CD4-positive, alpha-beta memory T cell (primary cell): ENCODE measurements at regions not wholly inside any gene's neighbourhood (a gene's known extent, or its start where the extent isn't known, plus 50 kb on each side); places are given as distances from the start of the nearest gene placed in this dataset.

Experiments used
- CTCF ChIA-PET: fragments of 350-600 bp; sonication (Branson Sonifier 250); formaldehyde crosslinking; loops from one replicate; lab custom pipeline; 2021; ENCODE audit warnings: inconsistent platforms; ENCODE audit not compliant: partially characterized antibody; lab: Charles Lee
- POLR2A ChIA-PET: fragments of 350-600 bp; sonication (Branson Sonifier 250); formaldehyde crosslinking; loops from one replicate; lab custom pipeline; 2021; ENCODE audit not compliant: partially characterized antibody; lab: Charles Lee
- DNase-seq, 5 donors: peaks; one replicate each; pipeline versions ENCODE4 v3.0.0 to v3.0.0-alpha.2; 2020 to 2022; ENCODE audit warnings: mixed read lengths in 1 of 5
- H3K27ac ChIP-seq: one replicate; pipeline ENCODE4 v1.7.0; 2013; ENCODE audit warnings: low read depth, low read length
- H3K27me3 ChIP-seq: 2 replicates; pipeline ENCODE4 v1.7.0; 2013; ENCODE audit warnings: mild to moderate bottlenecking, low read length, moderate library complexity; ENCODE audit not compliant: insufficient read depth
- H3K36me3 ChIP-seq: 2 replicates; pipeline ENCODE4 v1.7.0; 2013; ENCODE audit warnings: mild to moderate bottlenecking, low read length, moderate library complexity; ENCODE audit not compliant: insufficient read depth
- H3K4me1 ChIP-seq: 2 replicates; pipeline ENCODE4 v1.7.0; 2013; ENCODE audit warnings: mild to moderate bottlenecking, low read length, moderate library complexity; ENCODE audit not compliant: insufficient read depth
- H3K4me3 ChIP-seq, 2 donors: one replicate each; pipeline ENCODE4 v1.7.0; 2013; ENCODE audit warnings: low read length in 2 of 2, mild to moderate bottlenecking in 1 of 2
- H3K9me3 ChIP-seq, 2 donors: one replicate each; pipeline ENCODE4 v1.7.0; 2013; ENCODE audit warnings: low read length in 2 of 2, control low read depth in 1 of 2; ENCODE audit not compliant: control insufficient read depth in 1 of 2
- H3K27ac Mint-ChIP-seq, 7 donors: one replicate each; pipeline ENCODE4 v1.8.0; 2020 to 2021; ENCODE audit warnings: mixed read lengths in 7 of 7, mild to moderate bottlenecking in 6 of 7, inconsistent platforms in 3 of 7, moderate library complexity in 3 of 7
- H3K27me3 Mint-ChIP-seq, 2 donors: one replicate each; pipeline ENCODE4 v1.8.0; 2020 to 2021; ENCODE audit warnings: mixed read lengths in 2 of 2
- H3K36me3 Mint-ChIP-seq, 2 donors: one replicate each; pipeline ENCODE4 v1.8.0; 2020 to 2021; ENCODE audit warnings: mixed read lengths in 2 of 2, inconsistent platforms in 1 of 2, mild to moderate bottlenecking in 1 of 2
- H3K4me1 Mint-ChIP-seq, 4 donors: one replicate each; pipeline ENCODE4 v1.8.0; 2020 to 2021; ENCODE audit warnings: mixed read lengths in 4 of 4, mild to moderate bottlenecking in 1 of 4
- H3K4me3 Mint-ChIP-seq, 8 donors: one replicate each; pipeline ENCODE4 v1.8.0; 2020 to 2021; ENCODE audit warnings: mixed read lengths in 8 of 8, mild to moderate bottlenecking in 7 of 8, moderate library complexity in 6 of 8, inconsistent platforms in 3 of 8
- H3K9me3 Mint-ChIP-seq, 8 donors: one replicate each; pipeline ENCODE4 v1.8.0; 2020 to 2021; ENCODE audit warnings: mixed read lengths in 8 of 8, mild to moderate bottlenecking in 5 of 8, inconsistent platforms in 3 of 8, moderate library complexity in 1 of 8
- intact Hi-C: fragments of 100-400 bp; cut with micrococcal nuclease; formaldehyde crosslinking; loops from one replicate; pipeline ENCODE4 v1.15.1; 2023

- Histone ChIP-seq H3K27me3 (no peaks in the 10 kb centered on the region), H3K4me3 (no peak overlapping the region), H3K4me1 (no peaks in the 10 kb centered on the region), H3K27ac (no peak overlapping the region), H3K36me3 (no peaks in the 10 kb centered on the region), H3K9me3 (no peaks in the 10 kb centered on the region)
- Mint-ChIP-seq H3K36me3 (peaks cover 0 to 5% of the 10 kb centered on the region in 2 donors), H3K4me3 (no peak overlapping the region), H3K4me1 (no peaks in the 10 kb centered on the region), H3K27ac (no peak overlapping the region), H3K27me3 (no peaks in the 10 kb centered on the region), H3K9me3 (peaks cover 0 to 13% (median 6%) of the 10 kb centered on the region in 8 donors)
- POLR2A ChIA-PET, result no interaction called here
- CTCF ChIA-PET, result no interaction called here
- DNase-seq, result no peak
- intact Hi-C loops, result no loop called here
Observed at GRCh38 chr3:59267021-59267420, 217.2 kb upstream of the CFAP20DC start.

GRCh38 chr3:59266551-59266950 lies 216.7 kb upstream of the CFAP20DC start:
- Mint-ChIP-seq H3K36me3 (peaks cover 0 to 5% of the 10 kb centered on the region in 2 donors), H3K4me1 (no peaks in the 10 kb centered on the region), H3K4me3 (no peak overlapping the region), H3K9me3 (peaks cover 0 to 13% (median 6%) of the 10 kb centered on the region in 8 donors), H3K27ac (no peak overlapping the region), H3K27me3 (no peaks in the 10 kb centered on the region)
- no peak for DNase-seq
- Histone ChIP-seq H3K4me1 (no peaks in the 10 kb centered on the region), H3K4me3 (no peak overlapping the region), H3K27ac (no peak overlapping the region), H3K36me3 (no peaks in the 10 kb centered on the region), H3K9me3 (no peaks in the 10 kb centered on the region), H3K27me3 (no peaks in the 10 kb centered on the region)
- POLR2A ChIA-PET, result no interaction called here
- CTCF ChIA-PET, result no interaction called here
- intact Hi-C loops, result no loop called here

GRCh38 chr3:59265566-59265965 lies 215.7 kb upstream of the CFAP20DC start:
- Mint-ChIP-seq H3K27ac (no peak overlapping the region), H3K27me3 (no peaks in the 10 kb centered on the region), H3K36me3 (peaks cover 0 to 5% of the 10 kb centered on the region in 2 donors), H3K4me1 (no peaks in the 10 kb centered on the region), H3K4me3 (no peak overlapping the region), H3K9me3 (peaks cover 0 to 13% (median 6%) of the 10 kb centered on the region in 8 donors)
- intact Hi-C loops, result no loop called here
- no peaks in the 10 kb centered on the region for H3K27me3 ChIP-seq
- no peak overlapping the region for H3K4me3 ChIP-seq
- H3K27ac ChIP-seq, result no peak overlapping the region
- POLR2A ChIA-PET, result no interaction called here
- H3K4me1 ChIP-seq, result no peaks in the 10 kb centered on the region
- no peaks in the 10 kb centered on the region for H3K36me3 ChIP-seq
- DNase-seq, result no peak
- H3K9me3 ChIP-seq, result no peaks in the 10 kb centered on the region
- CTCF ChIA-PET, result no interaction called here

- H3K9me3 Mint-ChIP-seq, result peaks cover 0 to 13% (median 6%) of the 10 kb centered on the region in 8 donors
- H3K4me3 Mint-ChIP-seq, result no peak overlapping the region
- POLR2A ChIA-PET, result no interaction called here
- Histone ChIP-seq H3K27me3 (no peaks in the 10 kb centered on the region), H3K27ac (no peak overlapping the region), H3K9me3 (no peaks in the 10 kb centered on the region), H3K4me3 (no peak overlapping the region), H3K4me1 (no peaks in the 10 kb centered on the region), H3K36me3 (no peaks in the 10 kb centered on the region)
- H3K27me3 Mint-ChIP-seq, result no peaks in the 10 kb centered on the region
- no peaks in the 10 kb centered on the region for H3K4me1 Mint-ChIP-seq
- CTCF ChIA-PET, result no interaction called here
- DNase-seq, result no peak
- H3K36me3 Mint-ChIP-seq, result peaks cover 0 to 5% of the 10 kb centered on the region in 2 donors
- H3K27ac Mint-ChIP-seq, result peak overlapping the region in 1 of 7 donors; percentile 18
- intact Hi-C loops, result no loop called here
Observed at GRCh38 chr3:59264366-59264765, 214.5 kb upstream of the CFAP20DC start.

GRCh38 chr3:59263152-59263551 lies 213.3 kb upstream of the CFAP20DC start:
- no peaks in the 10 kb centered on the region for H3K36me3 ChIP-seq
- H3K27ac ChIP-seq, result no peak overlapping the region
- intact Hi-C loops, result no loop called here
- POLR2A ChIA-PET, result no interaction called here
- Mint-ChIP-seq H3K4me1 (no peaks in the 10 kb centered on the region), H3K4me3 (no peak overlapping the region), H3K9me3 (peaks cover 0 to 13% (median 6%) of the 10 kb centered on the region in 8 donors), H3K27me3 (no peaks in the 10 kb centered on the region), H3K36me3 (peaks cover 0 to 5% of the 10 kb centered on the region in 2 donors), H3K27ac (no peak overlapping the region)
- H3K4me3 ChIP-seq, result no peak overlapping the region
- no peak for DNase-seq
- no peaks in the 10 kb centered on the region for H3K27me3 ChIP-seq
- no peaks in the 10 kb centered on the region for H3K9me3 ChIP-seq
- CTCF ChIA-PET, result no interaction called here
- no peaks in the 10 kb centered on the region for H3K4me1 ChIP-seq

GRCh38 chr3:59262076-59262498 lies 212.3 kb upstream of the CFAP20DC start:
- Histone ChIP-seq H3K4me3 (no peak overlapping the region), H3K27me3 (no peaks in the 10 kb centered on the region), H3K36me3 (no peaks in the 10 kb centered on the region), H3K27ac (no peak overlapping the region), H3K9me3 (no peaks in the 10 kb centered on the region), H3K4me1 (no peaks in the 10 kb centered on the region)
- H3K27ac Mint-ChIP-seq, result no peak overlapping the region
- ChIA-PET POLR2A (no interaction called here), CTCF (no interaction called here)
- DNase-seq, result no peak
- H3K4me1 Mint-ChIP-seq, result no peaks in the 10 kb centered on the region
- H3K4me3 Mint-ChIP-seq, result peak overlapping the region in 1 of 8 donors; percentile 1
- peaks cover 0 to 13% (median 6%) of the 10 kb centered on the region in 8 donors for H3K9me3 Mint-ChIP-seq
- H3K36me3 Mint-ChIP-seq, result peaks cover 0 to 5% of the 10 kb centered on the region in 2 donors
- H3K27me3 Mint-ChIP-seq, result no peaks in the 10 kb centered on the region
- intact Hi-C loops, result no loop called here

- Mint-ChIP-seq H3K4me3 (no peak overlapping the region), H3K36me3 (peaks cover 0 to 5% of the 10 kb centered on the region in 2 donors), H3K27ac (no peak overlapping the region), H3K9me3 (peaks cover 0 to 13% (median 6%) of the 10 kb centered on the region in 8 donors), H3K4me1 (no peaks in the 10 kb centered on the region), H3K27me3 (no peaks in the 10 kb centered on the region)
- Histone ChIP-seq H3K27me3 (no peaks in the 10 kb centered on the region), H3K27ac (no peak overlapping the region), H3K4me3 (no peak overlapping the region), H3K4me1 (no peaks in the 10 kb centered on the region), H3K36me3 (no peaks in the 10 kb centered on the region), H3K9me3 (no peaks in the 10 kb centered on the region)
- ChIA-PET CTCF (no interaction called here), POLR2A (no interaction called here)
- intact Hi-C loops, result no loop called here
- DNase-seq, result no peak
Observed at GRCh38 chr3:59261009-59261408, 211.2 kb upstream of the CFAP20DC start.
